ENCODE measurements at regions not wholly inside any gene's neighbourhood (a gene's known extent, or its start where the extent isn't known, plus 50 kb on each side); places are given as distances from the start of the nearest gene placed in this dataset.

GRCh38 chr5:76030343-76030742 lies 52.8 kb upstream of the SV2C start:
- no peak for DNase-seq
- Histone ChIP-seq H3K27me3 (ENCODE audit: insufficient read depth, low read depth, severe bottlenecking) (no peaks in the 10 kb centered on the region), H3K9me3 (ENCODE audit: severe bottlenecking) (no peaks in the 10 kb centered on the region), H3K4me3 (ENCODE audit: low read depth, low read length) (no peak overlapping the region), H3K36me3 (no peaks in the 10 kb centered on the region), H3K27ac (no peak overlapping the region)
- TF ChIP-seq CTCF (IDR thresholded peaks at IDR 0.05; ENCODE audit: low read depth, low read length) = no peak

- Histone ChIP-seq H3K27me3 (ENCODE audit: insufficient read depth, low read depth, severe bottlenecking) (no peaks in the 10 kb centered on the region), H3K9me3 (ENCODE audit: severe bottlenecking) (no peaks in the 10 kb centered on the region), H3K27ac (no peak overlapping the region), H3K4me3 (ENCODE audit: low read depth, low read length) (no peak overlapping the region), H3K36me3 (no peaks in the 10 kb centered on the region)
- TF ChIP-seq CTCF (IDR thresholded peaks at IDR 0.05; ENCODE audit: low read depth, low read length) = no peak
- DNase-seq = no peak
Measured at GRCh38 chr5:76029739-76030138, 53.4 kb upstream of the SV2C start.

GRCh38 chr5:76025790-76026189 lies 57.4 kb upstream of the SV2C start:
- Histone ChIP-seq H3K27ac (no peak overlapping the region), H3K36me3 (no peaks in the 10 kb centered on the region), H3K27me3 (ENCODE audit: insufficient read depth, low read depth, severe bottlenecking) (no peaks in the 10 kb centered on the region), H3K9me3 (ENCODE audit: severe bottlenecking) (no peaks in the 10 kb centered on the region), H3K4me3 (ENCODE audit: low read depth, low read length) (no peak overlapping the region)
- no peak for TF ChIP-seq CTCF (IDR thresholded peaks at IDR 0.05; ENCODE audit: low read depth, low read length)
- DNase-seq = no peak

GRCh38 chr5:76025069-76025468 lies 58.1 kb upstream of the SV2C start:
- Histone ChIP-seq H3K36me3 (no peaks in the 10 kb centered on the region), H3K27me3 (ENCODE audit: insufficient read depth, low read depth, severe bottlenecking) (no peaks in the 10 kb centered on the region), H3K27ac (no peak overlapping the region), H3K9me3 (ENCODE audit: severe bottlenecking) (no peaks in the 10 kb centered on the region), H3K4me3 (ENCODE audit: low read depth, low read length) (no peak overlapping the region)
- TF ChIP-seq CTCF (IDR thresholded peaks at IDR 0.05; ENCODE audit: low read depth, low read length) = no peak
- DNase-seq = no peak

GRCh38 chr5:76022611-76023010 lies 60.6 kb upstream of the SV2C start:
- TF ChIP-seq CTCF (IDR thresholded peaks at IDR 0.05; ENCODE audit: low read depth, low read length) = no peak
- DNase-seq = no peak
- H3K4me3 ChIP-seq (ENCODE audit: low read depth, low read length) = no peak overlapping the region
- H3K27me3 ChIP-seq (ENCODE audit: insufficient read depth, low read depth, severe bottlenecking) = no peaks in the 10 kb centered on the region
- H3K36me3 ChIP-seq = no peaks in the 10 kb centered on the region
- H3K9me3 ChIP-seq (ENCODE audit: severe bottlenecking) = no peaks in the 10 kb centered on the region
- H3K27ac ChIP-seq = no peak overlapping the region

- no peak overlapping the region for H3K27ac ChIP-seq
- no peak overlapping the region for H3K4me3 ChIP-seq (ENCODE audit: low read depth, low read length)
- peak; percentile 13 for DNase-seq
- no peak for TF ChIP-seq CTCF (IDR thresholded peaks at IDR 0.05; ENCODE audit: low read depth, low read length)
- H3K27me3 ChIP-seq (ENCODE audit: insufficient read depth, low read depth, severe bottlenecking) = no peaks in the 10 kb centered on the region
- H3K36me3 ChIP-seq = no peaks in the 10 kb centered on the region
- H3K9me3 ChIP-seq (ENCODE audit: severe bottlenecking) = no peaks in the 10 kb centered on the region
Measured at GRCh38 chr5:76021936-76022584, 61.1 kb upstream of the SV2C start.
